CD4-positive, alpha-beta memory T cell (primary cell): ENCODE measurements at regions not wholly inside any gene's neighbourhood (a gene's known extent, or its start where the extent isn't known, plus 50 kb on each side); places are given as distances from the start of the nearest gene placed in this dataset.
A peak's percentile ranks its signal among the peaks of the same experiment; 100 is the strongest.

Source experiments
- CTCF ChIA-PET: fragments of 350-600 bp; sonication (Branson Sonifier 250); formaldehyde crosslinking; loops from one replicate; lab custom pipeline; 2021; ENCODE audit warnings: inconsistent platforms; ENCODE audit not compliant: partially characterized antibody; lab: Charles Lee
- POLR2A ChIA-PET: fragments of 350-600 bp; sonication (Branson Sonifier 250); formaldehyde crosslinking; loops from one replicate; lab custom pipeline; 2021; ENCODE audit not compliant: partially characterized antibody; lab: Charles Lee
- DNase-seq, 5 donors: peaks; one replicate each; pipeline versions ENCODE4 v3.0.0 to v3.0.0-alpha.2; 2020 to 2022; ENCODE audit warnings: mixed read lengths in 1 of 5
- H3K27ac ChIP-seq: one replicate; pipeline ENCODE4 v1.7.0; 2013; ENCODE audit warnings: low read depth, low read length
- H3K27me3 ChIP-seq: 2 replicates; pipeline ENCODE4 v1.7.0; 2013; ENCODE audit warnings: mild to moderate bottlenecking, low read length, moderate library complexity; ENCODE audit not compliant: insufficient read depth
- H3K36me3 ChIP-seq: 2 replicates; pipeline ENCODE4 v1.7.0; 2013; ENCODE audit warnings: mild to moderate bottlenecking, low read length, moderate library complexity; ENCODE audit not compliant: insufficient read depth
- H3K4me1 ChIP-seq: 2 replicates; pipeline ENCODE4 v1.7.0; 2013; ENCODE audit warnings: mild to moderate bottlenecking, low read length, moderate library complexity; ENCODE audit not compliant: insufficient read depth
- H3K4me3 ChIP-seq, 2 donors: one replicate each; pipeline ENCODE4 v1.7.0; 2013; ENCODE audit warnings: low read length in 2 of 2, mild to moderate bottlenecking in 1 of 2
- H3K9me3 ChIP-seq, 2 donors: one replicate each; pipeline ENCODE4 v1.7.0; 2013; ENCODE audit warnings: low read length in 2 of 2, control low read depth in 1 of 2; ENCODE audit not compliant: control insufficient read depth in 1 of 2
- H3K27ac Mint-ChIP-seq, 7 donors: one replicate each; pipeline ENCODE4 v1.8.0; 2020 to 2021; ENCODE audit warnings: mixed read lengths in 7 of 7, mild to moderate bottlenecking in 6 of 7, inconsistent platforms in 3 of 7, moderate library complexity in 3 of 7
- H3K27me3 Mint-ChIP-seq, 2 donors: one replicate each; pipeline ENCODE4 v1.8.0; 2020 to 2021; ENCODE audit warnings: mixed read lengths in 2 of 2
- H3K36me3 Mint-ChIP-seq, 2 donors: one replicate each; pipeline ENCODE4 v1.8.0; 2020 to 2021; ENCODE audit warnings: mixed read lengths in 2 of 2, inconsistent platforms in 1 of 2, mild to moderate bottlenecking in 1 of 2
- H3K4me1 Mint-ChIP-seq, 4 donors: one replicate each; pipeline ENCODE4 v1.8.0; 2020 to 2021; ENCODE audit warnings: mixed read lengths in 4 of 4, mild to moderate bottlenecking in 1 of 4
- H3K4me3 Mint-ChIP-seq, 8 donors: one replicate each; pipeline ENCODE4 v1.8.0; 2020 to 2021; ENCODE audit warnings: mixed read lengths in 8 of 8, mild to moderate bottlenecking in 7 of 8, moderate library complexity in 6 of 8, inconsistent platforms in 3 of 8
- H3K9me3 Mint-ChIP-seq, 8 donors: one replicate each; pipeline ENCODE4 v1.8.0; 2020 to 2021; ENCODE audit warnings: mixed read lengths in 8 of 8, mild to moderate bottlenecking in 5 of 8, inconsistent platforms in 3 of 8, moderate library complexity in 1 of 8
- intact Hi-C: fragments of 100-400 bp; cut with micrococcal nuclease; formaldehyde crosslinking; loops from one replicate; pipeline ENCODE4 v1.15.1; 2023

DNA sequence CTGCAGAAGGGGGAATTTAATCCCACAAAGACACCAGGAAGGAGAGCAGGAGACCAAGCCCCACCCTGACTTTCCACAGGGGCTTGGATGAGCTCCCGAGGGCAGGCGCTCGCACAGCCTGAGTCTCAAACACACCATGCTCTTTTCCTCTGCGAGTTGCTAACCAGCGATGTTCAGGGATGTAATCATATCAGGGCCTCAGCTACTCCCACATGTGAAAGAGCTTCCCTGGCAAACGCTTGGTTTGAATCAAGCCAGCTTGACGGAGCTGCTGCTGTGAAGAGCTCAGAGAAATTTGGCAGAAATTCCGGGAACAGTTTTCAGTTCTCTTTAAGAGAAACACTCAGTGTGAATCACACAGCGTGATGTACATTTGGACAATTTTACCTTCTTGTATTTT lies 385.8 kb downstream of the GALR1 start:
- H3K36me3 Mint-ChIP-seq: no peaks in the 10 kb centered on the region
- H3K36me3 ChIP-seq: no peaks in the 10 kb centered on the region
- H3K4me3 ChIP-seq: no peak overlapping the region
- no peaks in the 10 kb centered on the region for H3K27me3 ChIP-seq
- no peaks in the 10 kb centered on the region for H3K4me1 ChIP-seq
- POLR2A ChIA-PET: no interaction called here
- intact Hi-C loops: no loop called here
- no peaks in the 10 kb centered on the region for H3K9me3 ChIP-seq
- H3K27me3 Mint-ChIP-seq: peaks cover 16 to 20% of the 10 kb centered on the region in 2 donors
- H3K9me3 Mint-ChIP-seq: peaks cover 0 to 6% (median 0%) of the 10 kb centered on the region in 8 donors
- CTCF ChIA-PET: no interaction called here
- no peaks in the 10 kb centered on the region for H3K4me1 Mint-ChIP-seq
- DNase-seq: no peak
- H3K27ac Mint-ChIP-seq: no peak overlapping the region
- no peak overlapping the region for H3K4me3 Mint-ChIP-seq
- H3K27ac ChIP-seq: no peak overlapping the region

DNA sequence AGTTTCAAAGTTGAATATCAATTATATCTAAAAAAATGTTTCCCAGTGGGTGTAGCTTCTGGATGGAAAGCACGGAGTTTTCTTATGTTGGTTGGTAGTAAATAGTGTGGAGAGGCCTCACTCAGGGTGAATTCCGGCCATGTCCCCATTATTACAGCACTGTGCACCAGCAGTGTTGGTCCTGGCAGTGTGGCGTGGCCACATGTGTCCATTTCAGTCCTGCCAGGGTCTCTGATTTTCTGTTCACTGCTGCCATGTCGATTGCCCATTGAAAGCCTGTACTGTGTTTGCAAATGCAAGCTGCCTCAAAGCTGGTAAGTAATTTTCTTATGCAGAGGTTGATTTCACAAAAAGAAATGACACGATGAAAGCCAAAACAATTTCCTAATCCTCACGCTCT lies 386.2 kb downstream of the GALR1 start:
- Histone ChIP-seq H3K27ac (no peak overlapping the region), H3K4me1 (no peaks in the 10 kb centered on the region), H3K27me3 (no peaks in the 10 kb centered on the region), H3K4me3 (no peak overlapping the region), H3K36me3 (no peaks in the 10 kb centered on the region), H3K9me3 (no peaks in the 10 kb centered on the region)
- Mint-ChIP-seq H3K4me1 (no peaks in the 10 kb centered on the region), H3K36me3 (no peaks in the 10 kb centered on the region), H3K9me3 (peaks cover 0 to 6% (median 0%) of the 10 kb centered on the region in 8 donors), H3K27me3 (peaks cover 16 to 20% of the 10 kb centered on the region in 2 donors), H3K4me3 (no peak overlapping the region), H3K27ac (no peak overlapping the region)
- no peak for DNase-seq
- intact Hi-C loops: no loop called here
- CTCF ChIA-PET: no interaction called here
- POLR2A ChIA-PET: no interaction called here

GRCh38 chr18:77645170-77645872 lies 395.7 kb downstream of the GALR1 start:
- Histone ChIP-seq H3K27ac (no peak overlapping the region), H3K36me3 (no peaks in the 10 kb centered on the region), H3K9me3 (no peaks in the 10 kb centered on the region), H3K4me1 (no peaks in the 10 kb centered on the region), H3K27me3 (no peaks in the 10 kb centered on the region), H3K4me3 (no peak overlapping the region)
- H3K4me1 Mint-ChIP-seq: no peaks in the 10 kb centered on the region
- H3K4me3 Mint-ChIP-seq: no peak overlapping the region
- CTCF ChIA-PET: interaction anchor here (1.4 kb wide), 1 partner anchor 8 kb away, joined by 3 read pairs; no protein-coding TSS in a partner anchor
- no peaks in the 10 kb centered on the region for H3K36me3 Mint-ChIP-seq
- H3K9me3 Mint-ChIP-seq: peaks cover 0 to 9% (median 6%) of the 10 kb centered on the region in 8 donors
- no peak for DNase-seq
- H3K27ac Mint-ChIP-seq: no peak overlapping the region
- intact Hi-C loops: no loop called here
- POLR2A ChIA-PET: no interaction called here
- peaks cover 4 to 11% of the 10 kb centered on the region in 2 donors for H3K27me3 Mint-ChIP-seq

GRCh38 chr18:77647472-77647871 lies 397.8 kb downstream of the GALR1 start:
- Mint-ChIP-seq H3K4me1 (peaks cover 0 to 2% (median under 1%) of the 10 kb centered on the region in 4 donors), H3K27me3 (peaks cover 10 to 15% of the 10 kb centered on the region in 2 donors), H3K9me3 (peaks cover 0 to 9% (median 3%) of the 10 kb centered on the region in 8 donors), H3K27ac (no peak overlapping the region), H3K4me3 (no peak overlapping the region), H3K36me3 (no peaks in the 10 kb centered on the region)
- Histone ChIP-seq H3K27ac (no peak overlapping the region), H3K4me3 (no peak overlapping the region), H3K4me1 (no peaks in the 10 kb centered on the region), H3K27me3 (no peaks in the 10 kb centered on the region), H3K9me3 (no peaks in the 10 kb centered on the region), H3K36me3 (no peaks in the 10 kb centered on the region)
- intact Hi-C loops: no loop called here
- no peak for DNase-seq
- ChIA-PET CTCF (interaction anchor here (1.3 kb wide), 1 partner anchor 648 kb away, joined by 5 read pairs; no protein-coding TSS in a partner anchor), POLR2A (no interaction called here)

DNA sequence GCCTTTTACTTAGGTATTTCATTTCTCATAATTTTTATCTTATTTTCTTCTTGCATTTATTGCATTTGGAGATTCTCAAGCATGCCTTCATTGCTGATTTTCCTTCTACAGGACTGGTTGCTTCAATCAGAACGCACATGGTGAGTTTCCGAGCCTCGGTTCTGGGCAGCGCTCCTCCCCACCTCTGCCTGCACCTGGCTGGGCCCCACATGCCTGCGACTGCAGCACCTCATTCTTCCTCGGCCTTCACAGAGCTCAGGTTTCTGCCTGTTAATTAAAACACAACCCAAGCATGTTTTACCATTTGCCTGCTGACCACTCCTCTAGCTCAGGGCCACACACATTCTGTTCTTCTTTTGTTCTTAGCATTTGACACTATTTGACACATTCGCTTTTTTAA lies 398.8 kb downstream of the GALR1 start:
- Mint-ChIP-seq H3K4me1 (peaks cover 0 to 2% (median under 1%) of the 10 kb centered on the region in 4 donors), H3K27me3 (peaks cover 10 to 11% of the 10 kb centered on the region in 2 donors), H3K27ac (no peak overlapping the region), H3K4me3 (no peak overlapping the region), H3K9me3 (peaks cover 0 to 9% (median 3%) of the 10 kb centered on the region in 8 donors), H3K36me3 (no peaks in the 10 kb centered on the region)
- POLR2A ChIA-PET: no interaction called here
- Histone ChIP-seq H3K36me3 (no peaks in the 10 kb centered on the region), H3K9me3 (no peaks in the 10 kb centered on the region), H3K27ac (no peak overlapping the region), H3K4me1 (no peaks in the 10 kb centered on the region), H3K27me3 (no peaks in the 10 kb centered on the region), H3K4me3 (no peak overlapping the region)
- intact Hi-C loops: no loop called here
- CTCF ChIA-PET: interaction anchor here (1.3 to 1.4 kb wide), 2 partner anchors 649 to 846 kb away, joined by 4 to 5 read pairs; no protein-coding TSS in a partner anchor
- DNase-seq: no peak

DNA sequence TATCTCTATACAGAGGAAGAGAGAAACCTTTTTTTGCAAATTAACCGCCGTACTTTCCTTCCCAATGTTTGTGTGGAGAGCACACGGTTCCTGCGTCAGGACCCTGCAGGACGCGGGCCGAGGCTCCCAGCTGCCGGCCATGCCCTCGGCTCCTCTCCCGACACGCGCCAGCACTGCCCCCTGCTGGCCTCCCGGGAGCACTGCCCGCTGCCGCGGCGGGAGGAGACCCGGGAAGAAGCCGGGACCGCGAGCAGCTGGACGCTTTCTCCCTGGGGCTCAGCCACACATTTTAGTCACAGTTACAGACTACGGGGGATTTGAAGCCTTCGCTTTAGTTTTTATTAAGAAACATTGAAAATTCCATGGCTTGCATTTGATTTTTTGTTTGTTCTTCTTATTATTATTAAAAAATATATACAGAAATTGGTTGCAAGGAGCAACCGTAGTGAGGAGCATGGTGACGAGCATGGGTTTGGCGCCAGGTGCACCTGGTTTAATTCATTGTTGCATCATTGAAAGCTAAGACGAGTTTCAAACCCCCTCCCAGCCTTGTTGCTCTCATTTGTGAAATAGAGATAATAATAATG lies 401.2 kb downstream of the GALR1 start:
- no peaks in the 10 kb centered on the region for H3K9me3 ChIP-seq
- peaks cover 13 to 16% of the 10 kb centered on the region in 2 donors for H3K27me3 Mint-ChIP-seq
- CTCF ChIA-PET: interaction anchor here (1.0 to 2.3 kb wide), 5 partner anchors 22 to 848 kb away, joined by 3 to 16 read pairs (median 5); no protein-coding TSS in a partner anchor
- H3K4me1 ChIP-seq: no peaks in the 10 kb centered on the region
- H3K27ac Mint-ChIP-seq: no peak overlapping the region
- POLR2A ChIA-PET: no interaction called here
- no peaks in the 10 kb centered on the region for H3K27me3 ChIP-seq
- H3K27ac ChIP-seq: no peak overlapping the region
- intact Hi-C loops: loop anchor here (2.0 kb wide), 1 partner anchor 650 kb away; no protein-coding TSS in a partner anchor
- H3K9me3 Mint-ChIP-seq: peaks cover 0 to 7% (median 0%) of the 10 kb centered on the region in 8 donors
- peak in 4 of 5 donors; percentile 35 to 54 (median 38) for DNase-seq
- H3K4me3 Mint-ChIP-seq: no peak overlapping the region
- H3K36me3 ChIP-seq: no peaks in the 10 kb centered on the region
- peaks cover 0 to 2% (median under 1%) of the 10 kb centered on the region in 4 donors for H3K4me1 Mint-ChIP-seq
- H3K4me3 ChIP-seq: no peak overlapping the region
- H3K36me3 Mint-ChIP-seq: no peaks in the 10 kb centered on the region

DNA sequence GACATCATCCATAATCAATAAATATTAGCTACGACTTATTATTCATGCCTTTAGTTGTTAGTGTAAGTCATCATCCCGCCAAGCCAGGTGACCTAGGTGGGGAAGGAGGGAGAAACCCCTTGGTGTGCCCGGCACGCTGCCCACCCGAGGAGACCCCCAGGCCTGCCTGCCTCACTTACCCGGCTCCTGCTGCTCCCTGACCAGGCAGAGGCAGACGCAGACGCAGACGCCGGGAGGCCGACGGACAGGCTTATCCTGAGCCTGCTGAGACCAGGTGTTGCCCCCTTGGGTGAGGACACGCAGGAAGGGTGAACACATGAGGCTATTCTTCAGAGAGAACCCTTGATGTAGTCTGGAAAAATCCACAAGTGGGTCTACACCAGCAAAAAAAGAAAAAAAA lies 401.8 kb downstream of the GALR1 start:
- no peak overlapping the region for H3K27ac Mint-ChIP-seq
- ChIA-PET POLR2A (no interaction called here), CTCF (interaction anchor here (1.0 to 2.3 kb wide), 5 partner anchors 23 to 849 kb away, joined by 3 to 16 read pairs (median 5); no protein-coding TSS in a partner anchor)
- Histone ChIP-seq H3K9me3 (no peaks in the 10 kb centered on the region), H3K4me1 (no peaks in the 10 kb centered on the region), H3K27ac (no peak overlapping the region), H3K4me3 (no peak overlapping the region), H3K27me3 (no peaks in the 10 kb centered on the region), H3K36me3 (no peaks in the 10 kb centered on the region)
- no peak overlapping the region for H3K4me3 Mint-ChIP-seq
- no peaks in the 10 kb centered on the region for H3K36me3 Mint-ChIP-seq
- H3K27me3 Mint-ChIP-seq: peaks cover 11 to 16% of the 10 kb centered on the region in 2 donors
- H3K4me1 Mint-ChIP-seq: peaks cover 0 to 2% (median under 1%) of the 10 kb centered on the region in 4 donors
- peaks cover 0 to 1% (median 0%) of the 10 kb centered on the region in 8 donors for H3K9me3 Mint-ChIP-seq
- intact Hi-C loops: loop anchor here (2.0 kb wide), 1 partner anchor 651 kb away; no protein-coding TSS in a partner anchor
- no peak for DNase-seq
